ENCODE measurements at regions not wholly inside any gene's neighbourhood (a gene's known extent, or its start where the extent isn't known, plus 50 kb on each side); places are given as distances from the start of the nearest gene placed in this dataset.

- TF ChIP-seq MYB (IDR thresholded peaks at IDR 0.05; ENCODE audit: borderline replicate concordance, low read depth, low read length), result no peak
- no peak for TF ChIP-seq SMAD1 (IDR thresholded peaks at IDR 0.05; ENCODE audit: low read depth, partially characterized antibody)
These were observed 64.8 kb downstream of the PDCL3 start (continued) for GRCh38 chr2:100627330-100628300.

GRCh38 chr2:100628506-100628905, 65.7 kb downstream of the PDCL3 start:
- Histone ChIP-seq H3K36me3 (ENCODE audit: control insufficient read depth in 2 of 2, insufficient read depth in 2 of 2, low read length in 1 of 2) (no peaks in the 10 kb centered on the region), H3K27me3 (replicated peaks in 1 of 2; ENCODE audit: control insufficient read depth in 2 of 2, insufficient read depth in 2 of 2, low read length in 1 of 2) (peaks cover 3% of the 10 kb centered on the region in 2 experiments; a peak in 1 of 4 replicates), H2AFZ (ENCODE audit: control insufficient read depth, low read depth, low read length) (no peak overlapping the region), H3K9ac (ENCODE audit: control insufficient read depth, insufficient read depth, low read length) (no peak overlapping the region), H3K79me2 (ENCODE audit: control insufficient read depth, insufficient read depth, low read length) (no peaks in the 10 kb centered on the region), H3K4me2 (ENCODE audit: control insufficient read depth, insufficient read depth) (no peak overlapping the region), H3K9me3 (replicated peaks; ENCODE audit: control insufficient read depth, insufficient read depth, low read length) (no peaks in the 10 kb centered on the region), H4K20me1 (ENCODE audit: control insufficient read depth, insufficient read depth) (no peaks in the 10 kb centered on the region), H3K4me1 (ENCODE audit: control insufficient read depth, insufficient read depth, low read length) (no peaks in the 10 kb centered on the region), H3K4me3 (no peak overlapping the region), H3K27ac (ENCODE audit: control insufficient read depth, insufficient read depth) (no peak overlapping the region)
- ChIA-PET RAD21 (ENCODE audit: unreplicated experiment) (no interaction called here), POLR2A (no interaction called here), SMC1A (ENCODE audit: uncharacterized antibody, unreplicated experiment) (no interaction called here), CTCF (interaction anchor here (0.6 kb wide), 1 partner anchor 291 kb away, joined by 3 read pairs; no protein-coding TSS in a partner anchor)
- intact Hi-C loops (cut with micrococcal nuclease; ENCODE audit: unreplicated experiment) (no loop called here), in situ Hi-C loops (cut with MboI) (no loop called here)
- WGBS (ENCODE audit: insufficient coverage, insufficient replicate concordance, low lambda C conversion rate, missing lambda C conversion rate), result 49% methylated on average over 12 of the region's 13 CpGs
- FAIRE-seq, result no peak
- no TSS peak for BruUV-seq (replicated peaks)
- no peak for DNase-seq (ENCODE audit: low read depth, low spot score)
- ATAC-seq, result no peak
- TF ChIP-seq BCLAF1 (IDR thresholded peaks at IDR 0.05) (no peak), SMARCA5 (IDR thresholded peaks at IDR 0.05) (no peak), POLR2AphosphoS5 (IDR thresholded peaks at IDR 0.05; ENCODE audit: low read length) (no peak), POU2F2 (IDR thresholded peaks at IDR 0.05; ENCODE audit: borderline replicate concordance, low read depth, low read length) (no peak), EGR1 (IDR thresholded peaks at IDR 0.05; ENCODE audit: borderline replicate concordance in 1 of 2, low read depth in 2 of 2, low read length in 2 of 2) (no peak), FOXK2 (IDR thresholded peaks at IDR 0.05) (no peak), EP300 (IDR thresholded peaks at IDR 0.05; ENCODE audit: borderline replicate concordance in 1 of 2, control insufficient read depth in 1 of 2, low read depth in 2 of 2, low read length in 2 of 2) (no peak), RFX5 (IDR thresholded peaks at IDR 0.05; ENCODE audit: low read depth, low read length) (no peak), NR2C2 (IDR thresholded peaks at IDR 0.05; ENCODE audit: borderline replicate concordance, control insufficient read depth, insufficient read length, low read depth) (no peak), E2F4 (IDR thresholded peaks at IDR 0.05; ENCODE audit: low read depth, low read length) (no peak), PML (IDR thresholded peaks at IDR 0.05; ENCODE audit: low read length) (no peak)

All from GM12878 (cell line).